KBM-7 (cell line): ENCODE measurements at regions not wholly inside any gene's neighbourhood (a gene's known extent, or its start where the extent isn't known, plus 50 kb on each side); places are given as distances from the start of the nearest gene placed in this dataset.

Experiments used
- DNase-seq: peaks from one replicate; pipeline ENCODE4 v3.0.0-alpha.2; 2015
- in situ Hi-C: fragments of 300-500 bp; cut with MboI; formaldehyde crosslinking; loops from 2 replicates; pipeline ENCODE4 v1.14.3; 2020; ENCODE audit warnings: low sequenced_read_pairs, low pct_unique_long_range_greater_than_20kb, mixed read lengths

DNA sequence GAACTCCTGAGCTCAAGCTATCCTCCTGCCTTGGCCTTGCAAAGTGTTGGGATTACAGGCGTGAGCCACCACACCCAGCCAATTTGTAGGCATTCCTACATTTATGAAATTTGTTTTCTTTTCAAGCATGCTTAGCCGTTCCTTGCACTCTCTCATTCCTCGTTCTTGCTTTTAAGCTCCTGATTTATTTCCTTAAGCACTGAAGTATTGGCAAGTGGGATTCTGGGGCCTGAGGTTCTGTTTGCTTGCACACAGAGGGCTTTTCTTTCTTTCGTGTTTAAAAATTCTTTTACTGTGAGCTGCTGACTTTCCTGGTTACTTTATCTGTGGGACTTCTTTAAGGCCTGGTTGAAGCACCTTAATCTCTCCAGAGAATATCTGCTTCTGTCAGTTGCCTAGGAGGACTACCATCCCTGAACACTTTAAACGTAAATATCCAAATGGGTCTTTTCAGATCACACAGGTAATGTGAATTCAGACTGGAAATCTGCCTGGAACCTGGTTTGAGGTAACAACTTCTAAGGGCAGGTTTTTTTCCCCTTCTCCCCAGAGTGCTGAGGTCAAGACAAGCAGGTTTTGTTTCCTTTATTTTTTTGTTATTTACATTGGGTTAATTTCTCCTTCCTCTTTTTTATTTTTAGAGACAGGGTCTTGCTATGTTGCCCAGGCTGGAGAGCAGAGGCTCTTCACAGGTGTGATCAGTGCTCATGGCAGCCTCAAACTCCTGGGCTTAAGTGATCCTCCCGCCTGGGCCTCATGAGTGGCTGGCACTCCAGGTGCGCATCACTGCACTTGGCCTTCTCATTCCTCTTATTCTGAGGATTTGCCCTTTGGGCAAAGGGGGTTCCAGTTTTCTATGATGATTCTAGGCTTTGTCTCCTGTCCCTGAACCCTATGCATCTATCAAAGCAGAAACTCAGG is 102.9 kb downstream of the PFKFB3 start:
- in situ Hi-C loops: no loop called here
- no peak for DNase-seq

DNA sequence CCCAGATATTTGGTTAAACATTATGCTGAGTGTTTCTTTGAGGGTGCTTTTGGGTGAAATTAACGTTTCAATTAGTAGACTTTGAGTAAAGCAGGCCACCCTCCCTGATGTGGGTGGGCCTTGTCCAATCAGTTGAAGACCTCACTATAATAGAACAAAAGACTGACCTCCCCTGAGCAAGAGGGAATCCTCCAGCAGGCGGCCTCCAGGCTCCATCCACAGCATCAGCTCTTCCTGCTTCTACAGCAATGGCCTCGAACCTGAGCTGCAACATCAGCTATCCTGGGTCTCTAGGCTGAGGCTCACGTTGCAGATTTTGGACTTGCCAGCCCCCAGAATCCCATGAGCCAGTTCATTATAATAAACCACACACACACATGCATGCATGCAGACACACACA is 104.2 kb downstream of the PFKFB3 start:
- no peak for DNase-seq
- in situ Hi-C loops: no loop called here

DNA sequence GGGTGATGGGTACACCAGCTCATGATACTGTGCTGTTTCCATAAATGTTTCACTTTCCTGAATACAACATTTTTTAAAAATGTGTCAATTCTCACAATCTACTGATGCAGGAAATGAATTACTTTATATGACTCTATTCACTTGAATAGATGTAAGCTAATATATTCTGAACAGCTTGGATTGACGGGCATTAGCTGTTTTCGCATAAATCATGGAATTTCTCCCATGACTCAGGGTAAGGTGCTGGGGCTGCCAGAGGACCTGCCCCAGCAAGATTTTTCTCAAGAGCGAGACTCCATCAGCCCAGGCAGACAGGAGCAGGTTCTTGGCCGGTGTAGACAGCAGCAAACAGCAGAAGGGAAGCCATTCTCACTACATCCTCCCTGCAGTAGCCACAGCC is 107.1 kb downstream of the PFKFB3 start:
- DNase-seq: no peak
- in situ Hi-C loops: no loop called here

DNA sequence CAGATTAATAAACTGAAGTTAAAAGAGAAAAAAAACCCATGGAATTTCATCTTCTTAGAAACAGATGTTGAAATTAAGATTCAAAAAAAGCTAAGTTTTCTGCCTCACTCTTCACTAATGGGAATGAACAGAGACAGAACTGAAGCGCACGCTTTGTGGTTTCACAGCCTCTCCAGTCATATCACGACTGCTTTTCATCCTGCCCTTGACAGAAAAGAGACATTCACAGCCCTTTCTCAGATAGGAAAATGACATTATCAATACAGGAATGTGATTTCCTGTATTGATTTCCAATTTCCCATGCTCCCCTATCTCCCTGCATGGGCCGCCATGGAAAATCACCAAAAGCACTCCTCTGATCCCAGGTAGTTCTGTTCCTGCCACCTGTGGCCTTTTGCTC is 108.2 kb downstream of the PFKFB3 start:
- no peak for DNase-seq
- in situ Hi-C loops: no loop called here

DNA sequence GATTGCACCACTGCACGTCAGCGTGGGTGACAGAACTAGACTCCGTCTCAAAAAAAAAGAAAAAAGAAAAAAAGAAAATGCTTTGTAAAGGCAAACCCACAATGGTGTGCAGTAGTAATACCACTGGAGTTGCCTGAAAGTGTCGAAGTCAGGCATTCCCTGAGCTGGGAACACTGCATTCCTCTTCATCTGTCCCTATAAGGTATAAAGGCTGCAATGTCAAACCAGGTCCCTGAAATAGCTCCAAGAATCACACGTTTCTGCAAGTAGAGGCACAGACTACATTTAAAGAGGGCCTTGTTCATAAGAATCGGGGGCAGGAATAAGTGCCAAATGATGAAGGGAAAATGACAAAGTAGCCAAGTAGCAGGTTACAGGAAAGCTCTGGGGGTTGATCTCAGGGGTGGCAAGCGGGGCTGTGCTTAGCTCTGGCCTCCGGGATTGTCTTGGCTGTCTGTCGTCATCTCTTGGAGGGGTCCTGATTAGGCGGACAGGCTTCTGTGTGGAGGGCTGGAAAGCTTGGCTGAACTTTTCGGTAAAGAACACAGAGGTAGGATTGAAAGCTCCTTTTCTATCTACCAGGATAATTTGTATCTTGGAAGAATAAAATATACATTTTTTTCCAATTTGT is 109.1 kb downstream of the PFKFB3 start:
- in situ Hi-C loops: no loop called here
- no peak for DNase-seq

DNA sequence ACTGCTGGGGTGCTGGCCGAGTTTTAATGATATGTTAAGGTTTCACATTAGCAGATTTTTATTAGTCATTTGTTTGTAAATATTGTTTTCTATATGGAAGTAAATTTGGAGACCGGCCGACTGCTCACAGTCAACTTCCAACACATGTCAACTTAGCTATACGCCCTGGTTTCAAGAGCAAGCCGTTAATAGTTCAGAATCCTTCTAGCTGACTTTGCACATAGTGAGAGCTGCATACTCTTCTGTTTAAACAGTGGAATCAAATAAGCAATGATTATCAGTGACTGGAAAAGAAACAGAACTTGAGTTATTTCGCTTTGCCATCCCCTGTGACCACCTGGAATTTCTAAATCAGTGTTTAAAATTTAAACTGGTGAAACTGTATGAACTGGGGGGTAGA is 109.9 kb downstream of the PFKFB3 start:
- in situ Hi-C loops: no loop called here
- DNase-seq: no peak

DNA sequence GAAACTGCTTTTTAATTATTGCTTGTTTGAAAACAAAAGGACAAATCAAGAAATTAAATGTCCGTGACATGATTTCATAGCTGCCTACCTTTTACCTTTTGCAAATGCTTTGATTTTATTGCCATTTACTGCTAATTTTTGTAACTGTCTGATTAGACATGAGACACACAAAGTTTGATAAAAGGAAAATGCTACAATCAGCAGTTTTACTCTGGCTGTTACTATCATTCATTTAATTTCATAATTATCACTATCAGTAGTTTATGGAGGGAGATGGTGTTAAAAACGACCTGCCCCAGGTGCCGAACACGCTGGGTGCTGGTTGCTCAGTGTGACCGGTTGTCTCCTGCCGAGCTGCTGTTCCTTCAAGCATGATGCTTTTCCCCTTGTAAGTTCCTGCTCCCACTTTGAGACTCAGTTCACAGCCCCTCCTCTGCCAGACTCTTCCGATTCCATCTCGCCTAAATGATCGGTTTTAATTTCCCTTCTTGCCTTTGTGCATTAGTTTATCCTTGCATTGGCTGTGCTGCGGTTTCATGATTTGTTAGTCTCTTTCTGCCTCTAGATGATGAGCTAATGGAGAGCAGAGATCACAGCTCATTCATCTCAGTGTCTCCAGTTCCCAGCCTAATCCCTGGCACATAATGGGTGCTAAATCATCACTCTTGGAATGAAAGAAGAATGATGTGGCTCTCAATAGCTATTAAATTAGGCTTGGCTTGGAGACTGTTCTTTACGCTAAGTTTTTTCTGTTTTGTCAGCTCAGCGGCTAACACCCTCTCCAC is 110.6 kb downstream of the PFKFB3 start:
- in situ Hi-C loops: no loop called here

DNA sequence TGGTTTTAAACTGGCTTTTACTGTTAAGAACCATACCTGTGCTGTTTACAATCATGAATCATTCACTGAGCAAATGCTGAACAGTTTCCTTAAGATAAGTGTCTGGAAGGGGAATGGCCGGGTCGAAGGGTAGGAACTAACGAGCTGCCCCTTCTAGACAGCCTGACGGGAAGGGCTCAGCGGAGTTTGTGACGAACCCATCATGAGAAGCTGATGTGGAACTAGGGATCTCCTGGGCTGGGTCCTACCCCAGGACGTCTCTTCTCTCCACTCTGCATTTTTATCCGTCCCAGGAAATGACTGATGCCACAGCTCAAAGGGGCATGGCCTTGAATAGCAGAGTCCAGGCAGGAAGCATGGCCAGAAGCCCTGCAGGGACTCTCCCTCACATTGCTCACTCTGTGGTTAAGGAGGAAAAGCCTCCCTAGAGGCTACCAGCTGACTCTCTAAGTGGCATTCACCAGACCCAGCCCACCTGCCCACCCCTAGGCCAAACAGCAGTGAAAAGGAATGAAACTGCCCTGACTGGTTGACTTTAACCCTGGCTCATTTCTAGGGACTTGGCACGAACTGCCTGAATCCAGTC is 112.0 kb downstream of the PFKFB3 start:
- in situ Hi-C loops: no loop called here
- DNase-seq: no peak

More for the DNA sequence above, 110.6 kb downstream of the PFKFB3 start:
- DNase-seq: no peak

DNA sequence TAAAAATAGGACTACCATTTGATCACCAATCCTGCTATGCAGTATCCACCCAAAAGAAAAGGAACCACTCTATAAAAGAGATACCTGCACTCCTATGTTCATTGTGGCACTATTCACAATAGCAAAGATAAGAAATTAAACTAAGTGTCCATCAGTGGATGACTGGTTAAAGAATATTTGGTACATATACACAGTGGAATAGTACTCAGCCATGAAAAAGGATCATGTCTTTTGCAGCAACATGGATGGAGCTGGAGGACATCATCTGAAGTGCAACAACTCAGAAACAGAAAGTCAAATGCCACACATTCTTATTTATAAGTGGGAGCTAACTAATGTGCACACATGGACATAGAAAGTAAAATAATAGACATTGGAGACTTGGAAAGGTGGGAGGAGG is 116.4 kb downstream of the PFKFB3 start:
- in situ Hi-C loops: no loop called here
- no peak for DNase-seq

DNA sequence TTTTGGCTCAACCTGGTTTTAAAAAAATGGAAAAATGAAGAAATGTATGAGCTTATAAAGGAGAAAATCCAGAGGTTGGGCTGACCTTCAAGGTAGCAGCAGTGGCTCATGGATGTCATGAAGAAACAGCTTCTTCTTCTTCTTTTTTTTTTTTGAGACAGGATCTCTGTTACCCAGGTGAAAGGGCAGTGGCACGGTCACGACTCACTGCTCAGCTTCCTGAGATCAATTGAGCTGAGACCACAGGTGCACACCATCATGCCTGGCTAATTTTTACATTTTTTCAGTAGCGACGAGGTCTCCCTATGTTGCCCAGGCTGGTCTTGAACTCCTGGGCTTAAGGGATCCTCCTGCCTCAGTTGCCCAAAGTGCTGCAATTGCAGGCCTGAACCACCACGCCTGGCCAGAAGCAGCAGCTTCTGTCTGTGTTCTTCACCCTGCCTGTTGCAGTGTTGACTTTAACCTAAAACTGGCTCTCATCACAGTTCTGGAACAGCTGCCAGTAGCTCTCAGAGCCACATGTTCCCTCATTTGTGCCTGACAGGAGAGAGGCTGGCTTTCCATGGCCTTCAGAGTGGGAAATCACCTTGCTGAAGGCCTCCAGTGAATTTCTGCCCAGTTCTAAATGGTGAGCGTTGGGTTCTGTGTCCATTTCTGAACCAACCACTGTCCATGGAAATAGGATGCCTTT is 117.7 kb downstream of the PFKFB3 start:
- in situ Hi-C loops: no loop called here
- DNase-seq: no peak

DNA sequence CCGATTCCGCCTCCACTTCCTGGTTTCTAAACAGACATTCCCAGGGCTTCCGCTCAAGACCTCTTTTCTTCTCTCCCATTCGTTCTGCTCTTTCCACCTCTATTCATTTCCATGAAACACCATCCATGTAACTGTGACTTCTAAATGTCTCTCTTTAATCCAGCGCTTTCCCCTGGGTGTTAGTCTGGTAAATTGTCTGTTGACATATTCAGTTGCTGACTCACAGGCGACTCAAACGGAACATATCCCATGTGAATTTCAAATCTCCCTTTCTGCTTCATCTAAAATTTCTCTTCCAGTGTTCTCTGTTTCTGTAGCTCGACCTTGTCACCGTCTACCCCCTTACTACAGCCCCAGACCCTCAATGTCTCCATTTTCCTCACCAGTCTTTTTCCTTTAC is 119.1 kb downstream of the PFKFB3 start:
- DNase-seq: no peak
- in situ Hi-C loops: no loop called here

DNA sequence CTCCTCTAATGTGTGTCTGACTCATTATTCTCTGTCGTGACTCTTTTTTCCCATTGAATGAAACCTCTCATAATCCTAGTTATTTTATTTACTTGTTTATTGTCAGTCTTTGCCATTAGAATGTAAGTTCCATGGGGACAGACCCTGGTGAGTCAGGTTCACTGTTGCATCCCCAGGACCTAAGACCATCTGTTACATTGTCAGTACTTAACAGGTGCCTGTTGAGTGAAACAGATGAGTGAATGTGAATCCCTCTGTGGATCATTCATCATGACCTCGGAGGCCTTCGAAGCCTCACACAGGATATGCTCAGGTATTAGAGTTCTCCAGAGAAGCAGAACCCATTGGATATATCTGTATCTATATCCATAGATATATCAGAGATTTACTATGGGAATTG is 120.1 kb downstream of the PFKFB3 start:
- DNase-seq: no peak
- in situ Hi-C loops: no loop called here

DNA sequence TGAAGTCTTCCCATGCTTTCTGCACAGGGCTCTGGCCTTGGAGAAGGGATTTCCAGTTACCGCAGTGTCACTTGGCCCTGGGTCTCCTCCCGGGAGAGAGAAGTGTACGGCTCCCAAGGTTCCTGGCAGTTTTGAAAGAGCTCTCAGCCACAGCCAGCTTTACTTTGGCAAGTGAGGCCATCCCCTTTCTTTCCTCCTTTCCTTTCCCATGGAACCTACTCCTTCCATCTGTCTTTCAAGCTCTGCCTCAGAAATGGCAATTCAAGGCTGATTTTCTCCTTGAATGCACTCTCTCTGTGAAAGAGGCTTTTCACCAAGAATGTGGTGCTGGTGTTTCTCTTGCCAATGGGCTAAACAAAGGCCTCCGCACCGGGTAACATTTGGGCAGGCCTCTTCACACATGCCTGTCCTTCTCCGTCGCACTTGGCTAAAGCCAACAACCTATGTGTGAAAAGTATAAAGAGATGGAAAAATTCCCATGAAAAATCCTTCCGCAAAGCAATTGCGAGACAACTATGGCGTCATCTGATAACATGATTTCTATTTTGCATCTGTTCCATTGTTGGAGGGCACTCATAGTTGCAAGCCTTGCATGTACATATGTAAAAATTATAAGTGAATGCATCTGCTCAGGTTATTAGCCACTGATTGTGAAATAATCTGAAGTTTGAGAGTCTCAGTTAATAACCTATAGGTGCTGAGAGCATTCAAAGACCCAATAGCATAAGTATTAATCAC is 125.4 kb downstream of the PFKFB3 start:
- DNase-seq: no peak
- in situ Hi-C loops: no loop called here

DNA sequence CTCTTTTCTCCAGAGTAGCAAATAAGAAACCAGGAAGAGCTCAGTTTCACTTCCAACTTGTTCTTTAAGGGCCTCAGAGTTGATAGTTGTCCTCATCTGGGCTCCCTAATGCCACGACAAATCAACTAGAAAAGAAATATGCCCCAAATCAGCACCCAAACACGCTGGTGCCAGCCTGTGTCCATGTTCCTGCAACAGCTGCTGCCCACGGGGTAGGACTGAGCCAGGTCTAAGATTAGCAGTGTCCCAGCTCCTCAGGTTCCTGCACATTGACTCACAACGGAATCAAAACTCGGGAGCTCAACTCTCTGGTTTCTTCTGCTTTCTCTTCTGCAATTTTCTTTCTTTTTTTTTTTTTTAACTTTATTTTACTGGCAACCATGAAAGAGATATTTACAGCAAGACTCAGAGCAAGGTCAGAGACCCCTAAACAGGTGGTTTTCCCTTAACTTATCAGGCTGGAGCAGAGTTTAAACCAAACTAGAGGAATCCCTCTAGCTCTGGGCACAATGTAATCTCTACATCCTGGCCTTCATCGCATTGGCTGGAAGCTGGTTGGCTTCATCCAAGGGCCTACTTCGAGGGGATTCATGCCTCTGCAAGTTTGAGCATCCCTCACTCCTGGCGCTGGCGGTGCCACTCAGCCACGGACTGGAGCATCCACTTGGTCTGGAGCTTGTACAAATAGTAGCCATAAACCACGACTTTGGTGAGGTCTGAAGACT is 126.1 kb downstream of the PFKFB3 start:
- in situ Hi-C loops: no loop called here
- DNase-seq: no peak

DNA sequence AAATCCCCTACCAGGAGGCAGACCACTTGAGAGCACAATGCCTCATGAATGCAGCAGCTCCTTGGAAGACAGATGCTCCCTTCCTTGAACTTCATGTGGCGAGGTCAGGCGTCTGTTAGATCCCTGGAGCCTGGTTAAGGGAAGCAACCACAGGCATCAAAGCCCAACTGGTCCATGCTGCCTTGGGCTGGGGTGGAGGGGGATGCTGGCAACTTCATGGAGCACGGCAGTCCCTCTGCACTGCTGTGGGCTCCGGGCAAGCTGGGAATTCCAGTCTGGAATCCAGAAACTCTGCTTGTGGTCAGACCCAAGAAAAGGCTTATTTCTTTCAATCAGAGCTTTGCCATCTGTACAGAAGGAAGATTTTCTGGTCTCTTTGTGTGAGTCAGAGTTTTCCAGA is 130.4 kb downstream of the PFKFB3 start:
- in situ Hi-C loops: no loop called here
- DNase-seq: no peak

DNA sequence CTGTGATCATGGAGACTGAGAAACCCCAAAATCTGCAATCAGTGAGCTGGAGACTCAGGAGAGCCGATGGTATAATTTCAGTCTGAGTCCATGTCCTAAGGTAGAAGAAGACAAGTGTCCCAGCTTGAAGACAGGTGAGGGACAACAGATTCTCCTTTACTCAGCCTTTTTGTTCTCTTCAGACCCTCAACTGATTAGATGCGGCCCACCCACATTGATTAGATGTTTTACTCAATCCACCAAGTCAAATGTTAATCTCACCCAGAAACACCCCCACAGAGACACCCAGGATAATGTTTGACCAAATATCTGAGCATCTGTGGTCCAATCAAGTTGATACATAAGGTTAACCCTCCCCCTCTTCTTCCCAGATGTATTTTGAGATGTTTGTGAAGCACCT is 131.2 kb downstream of the PFKFB3 start:
- DNase-seq: no peak
- in situ Hi-C loops: no loop called here

DNA sequence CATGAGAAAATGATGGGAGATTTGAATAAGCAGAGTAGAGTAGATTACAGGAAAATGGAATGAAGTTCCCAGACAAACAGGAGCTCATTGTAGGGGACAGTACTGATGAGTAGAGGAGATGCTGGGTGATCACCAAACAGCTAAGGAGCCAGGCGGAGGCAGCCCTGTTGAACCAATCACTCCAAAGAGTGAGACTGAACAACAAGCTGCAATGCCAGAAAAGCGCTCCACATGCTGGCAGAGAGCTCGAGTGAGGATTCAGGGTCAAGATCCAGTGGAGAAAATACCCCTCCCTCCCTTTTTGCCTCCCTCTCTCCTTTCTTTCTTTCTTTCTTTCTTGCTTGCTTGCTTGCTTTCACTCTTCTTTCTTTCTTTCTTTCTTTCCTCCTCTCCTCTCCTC is 133.3 kb downstream of the PFKFB3 start:
- in situ Hi-C loops: no loop called here
- no peak for DNase-seq

DNA sequence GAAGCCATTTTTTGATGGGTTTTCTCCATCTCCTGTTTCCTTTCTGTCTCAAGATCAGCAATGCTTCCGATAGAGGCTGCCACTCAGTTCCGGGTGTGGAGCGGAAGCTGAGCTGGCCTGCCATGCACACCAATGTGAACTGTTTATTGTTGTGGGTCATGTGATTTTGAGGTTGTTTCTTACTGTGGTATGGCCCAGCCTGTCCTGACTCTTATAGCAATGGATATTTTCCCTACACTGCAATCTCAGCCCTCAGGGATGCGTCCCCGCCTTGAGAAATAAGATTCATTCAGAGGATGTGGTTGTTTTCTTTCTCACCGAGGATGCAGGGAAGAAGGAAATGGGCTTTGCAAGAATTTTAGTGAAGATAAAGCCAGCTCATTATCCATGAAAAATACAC is 134.7 kb downstream of the PFKFB3 start:
- in situ Hi-C loops: no loop called here
- DNase-seq: no peak
